Hematopoietic multipotent progenitor cell treated with erythropoietin and hydrocortisone succinate and interleukin-3 and kit ligand, for 6 days (in vitro differentiated cells): ENCODE measurements at regions not wholly inside any gene's neighbourhood (a gene's known extent, or its start where the extent isn't known, plus 50 kb on each side); places are given as distances from the start of the nearest gene placed in this dataset.
"Not testable (repeated sequence)": the region's sequence is repeated elsewhere in the genome, so short reads cannot be mapped to it uniquely, and the experiment has no call there.

Experiments
- DNase-seq: peaks from one replicate; pipeline ENCODE4 v3.0.0-alpha.2; 2015

DNA sequence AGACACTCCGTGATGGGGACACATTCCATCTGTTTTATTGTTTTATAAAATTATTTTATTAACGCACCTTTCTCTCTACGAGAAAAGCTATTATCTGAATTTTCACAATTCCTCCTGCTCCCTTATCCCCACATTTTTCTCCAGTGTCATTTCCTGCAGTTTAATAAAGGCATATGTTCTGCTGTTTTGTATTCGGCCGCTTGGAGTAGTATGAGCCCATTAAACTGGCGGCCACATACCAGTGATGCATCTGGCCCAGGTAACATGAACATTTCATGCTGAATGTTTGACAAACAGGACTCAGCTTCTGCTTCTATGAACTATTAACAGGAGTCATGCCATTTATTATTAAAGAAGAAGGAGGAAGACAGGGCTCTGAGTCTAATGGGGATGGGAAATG, 511.0 kb downstream of the TMEM121 start:
- DNase-seq: peak; percentile 4

- DNase-seq: no peak
These were observed 511.9 kb downstream of the TMEM121 start for GRCh38 chr14:106038263-106038662.

GRCh38 chr14:106039400-106039799, 513.0 kb downstream of the TMEM121 start:
- DNase-seq: peak; percentile 50

DNA sequence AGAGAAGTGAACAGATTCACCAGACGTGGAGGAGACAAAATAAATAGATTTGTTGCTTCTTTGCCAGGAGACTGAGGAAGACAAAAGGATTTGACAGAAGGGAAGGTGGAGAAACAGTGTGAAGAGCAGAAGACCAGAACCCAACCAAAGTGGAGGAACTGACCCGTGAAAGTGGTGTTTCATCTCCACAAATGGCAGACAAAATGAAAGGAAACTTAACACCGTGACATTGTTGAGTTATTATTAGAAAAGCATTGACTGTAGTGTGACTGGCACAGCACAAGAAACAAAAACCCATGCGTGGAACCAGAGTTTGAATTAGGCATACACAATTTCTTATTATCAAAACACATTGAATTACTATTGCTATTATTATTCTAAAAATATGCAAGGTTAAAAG, 518.1 kb downstream of the TMEM121 start:
- no peak for DNase-seq

DNA sequence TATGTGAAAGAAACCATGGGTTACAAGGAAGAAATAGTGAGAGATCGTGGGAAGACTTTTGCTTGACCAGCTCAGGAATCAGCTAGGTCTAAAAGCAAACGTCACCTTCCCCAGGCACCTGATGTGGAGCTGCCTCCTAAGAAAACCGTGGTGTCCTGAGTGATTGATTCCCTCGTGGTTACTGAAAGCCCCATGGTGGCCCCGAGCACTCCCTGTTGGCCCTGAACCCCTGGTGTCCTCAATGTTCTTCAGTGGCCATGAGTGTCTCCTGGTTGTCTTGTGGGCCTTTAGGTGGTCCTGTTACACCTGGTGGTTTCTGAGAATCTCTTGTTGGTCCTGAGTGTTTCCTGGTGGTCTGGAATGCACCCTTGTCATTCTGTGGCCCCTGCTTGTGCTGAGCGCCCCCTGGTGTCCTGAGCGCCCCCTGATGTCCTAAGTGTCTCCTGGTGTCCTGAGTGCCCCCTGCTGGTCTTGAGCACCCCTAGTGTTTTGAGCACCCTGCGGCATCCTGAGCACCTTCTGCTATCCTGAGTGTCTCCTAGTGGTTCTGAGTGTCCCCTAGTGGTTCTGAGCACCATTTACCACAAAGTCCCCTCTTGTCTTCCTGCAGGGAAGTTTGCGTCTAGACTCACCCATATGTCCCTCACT, 518.7 kb downstream of the TMEM121 start:
- DNase-seq: peak; percentile 91

DNA sequence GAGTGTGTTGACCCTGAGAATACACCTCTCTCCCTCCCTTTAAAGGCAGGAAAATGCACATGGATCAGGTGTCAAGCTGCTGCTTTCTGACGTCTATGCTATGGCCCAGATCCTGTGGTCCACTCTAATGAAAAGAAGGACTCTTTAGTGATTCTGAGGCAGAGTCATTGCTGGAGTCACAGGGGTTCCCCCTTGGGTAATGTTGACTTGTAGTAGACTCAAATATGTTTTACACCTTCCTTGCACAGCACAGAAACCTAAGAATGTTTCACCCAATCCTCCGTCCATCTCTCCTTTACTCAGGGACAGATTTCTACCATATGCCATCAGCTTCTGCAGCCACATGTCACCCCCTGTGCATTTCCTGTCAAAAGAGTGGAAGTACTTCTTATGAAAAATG, 525.4 kb downstream of the TMEM121 start:
- no peak for DNase-seq

DNA sequence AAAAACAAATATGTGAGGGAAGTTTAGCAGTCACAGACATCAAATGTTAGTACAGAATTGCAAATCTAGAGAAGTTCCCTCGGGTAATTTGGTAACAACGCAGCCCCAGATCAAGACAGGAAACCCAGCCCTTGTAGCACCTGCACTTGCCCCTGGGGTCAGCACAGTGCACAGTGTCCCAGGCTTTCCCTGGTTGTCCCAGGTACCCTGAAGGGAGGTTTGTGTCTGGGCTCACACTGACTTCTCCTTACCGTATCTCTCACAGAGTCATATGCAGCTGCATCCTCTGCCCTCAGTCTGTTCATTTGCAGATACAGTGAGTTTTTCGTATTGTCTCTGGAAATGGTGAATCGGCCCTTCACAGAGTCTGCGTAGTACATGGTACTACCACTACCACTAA, 528.9 kb downstream of the TMEM121 start:
- no peak for DNase-seq

GRCh38 chr14:106058342-106058741, 532.0 kb downstream of the TMEM121 start:
- DNase-seq: no peak

DNA sequence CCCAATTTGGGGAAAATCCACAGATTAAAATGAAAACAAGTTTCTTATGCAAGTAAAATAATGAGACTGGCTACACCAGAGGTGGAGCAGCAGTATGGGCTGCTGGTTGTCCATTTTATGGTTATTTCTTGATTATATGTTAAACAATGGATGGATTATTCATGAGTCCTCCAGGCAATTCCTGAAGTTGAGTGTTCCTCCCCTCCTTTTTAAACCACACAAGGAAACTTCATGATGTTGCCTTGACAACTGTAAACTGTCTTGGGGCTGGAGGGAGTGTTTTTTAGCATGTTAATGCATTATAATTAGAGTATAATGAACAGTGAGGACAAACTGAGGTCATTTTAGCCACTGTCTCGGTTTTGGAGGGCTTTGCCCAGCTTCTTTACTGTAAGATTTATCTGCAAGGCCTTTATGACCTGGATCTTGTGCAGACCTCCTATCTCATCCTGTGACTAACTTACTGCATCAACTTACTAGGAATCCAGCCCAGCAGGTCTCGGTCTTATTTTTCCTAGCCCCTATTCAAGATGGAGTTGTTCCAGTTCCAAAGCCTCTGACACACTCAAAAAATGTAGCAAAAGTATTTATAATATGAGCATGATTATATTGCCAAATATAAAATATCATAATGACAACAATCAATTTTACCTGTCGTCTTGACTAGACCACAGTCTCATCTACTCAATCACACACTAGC, 534.0 kb downstream of the TMEM121 start:
- DNase-seq: no peak

DNA sequence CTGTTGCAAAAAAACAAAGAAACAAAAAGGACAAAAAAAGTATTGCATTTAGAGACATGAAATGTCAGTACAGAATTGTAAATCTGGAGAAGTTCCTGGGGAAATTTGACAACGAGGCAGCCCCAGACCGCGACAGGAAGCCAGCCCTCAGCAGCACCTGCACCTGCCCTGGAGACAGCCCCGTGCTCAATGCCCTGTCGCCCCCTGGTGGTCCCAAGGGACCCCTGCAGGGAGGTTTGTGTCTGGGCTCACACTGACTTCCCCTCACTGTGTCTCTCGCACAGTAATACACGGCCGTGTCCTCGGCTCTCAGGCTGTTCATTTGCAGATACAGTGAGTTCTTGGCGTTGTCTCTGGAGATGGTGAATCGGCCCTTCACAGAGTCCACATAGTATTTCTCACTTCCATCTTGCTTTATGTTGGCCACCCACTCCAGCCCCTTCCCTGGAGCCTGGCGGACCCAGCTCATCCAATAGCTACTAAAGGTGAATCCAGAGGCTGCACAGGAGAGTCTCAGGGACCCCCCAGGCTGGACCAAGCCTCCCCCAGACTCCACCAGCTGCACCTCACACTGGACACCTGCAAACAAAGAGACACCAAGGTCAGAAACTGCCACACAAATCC, 535.6 kb downstream of the TMEM121 start:
- peak; percentile 59 for DNase-seq

DNA sequence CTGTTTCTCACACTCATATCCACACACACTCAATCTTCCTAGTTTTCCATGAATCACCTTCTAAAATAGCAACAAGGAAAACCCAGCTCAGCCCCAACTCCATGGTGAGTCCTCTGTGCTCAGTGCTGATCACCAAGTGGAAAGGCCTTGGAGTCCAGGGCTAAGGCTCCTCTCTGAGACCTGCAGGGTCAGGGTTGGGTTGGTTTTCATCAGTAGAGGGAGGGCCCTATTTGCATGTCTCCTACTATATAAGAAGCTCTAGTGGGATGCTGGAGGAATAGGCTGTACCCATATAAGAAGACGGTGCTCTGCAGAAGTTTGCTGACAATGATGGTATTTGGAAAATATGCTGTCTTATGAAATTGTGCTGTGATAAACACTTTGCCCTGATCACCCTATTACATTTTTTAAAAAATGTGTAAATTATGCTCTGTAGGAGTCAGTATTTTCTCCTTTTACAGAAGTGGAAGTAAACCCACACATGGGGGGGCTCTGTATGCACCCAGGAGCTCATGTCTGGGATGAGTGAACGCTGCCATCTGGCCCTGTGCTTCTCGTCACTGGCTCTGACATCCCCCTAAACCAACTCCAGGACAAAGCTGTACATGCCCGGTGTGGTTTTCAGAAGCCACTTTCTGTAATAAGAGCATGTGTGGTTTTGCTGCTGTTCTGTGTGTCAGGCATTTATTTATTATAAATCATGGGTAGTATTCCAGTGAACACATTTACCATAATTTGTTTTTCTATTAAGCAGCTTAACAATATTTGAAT, 536.3 kb downstream of the TMEM121 start:
- peak; percentile 7 for DNase-seq

DNA sequence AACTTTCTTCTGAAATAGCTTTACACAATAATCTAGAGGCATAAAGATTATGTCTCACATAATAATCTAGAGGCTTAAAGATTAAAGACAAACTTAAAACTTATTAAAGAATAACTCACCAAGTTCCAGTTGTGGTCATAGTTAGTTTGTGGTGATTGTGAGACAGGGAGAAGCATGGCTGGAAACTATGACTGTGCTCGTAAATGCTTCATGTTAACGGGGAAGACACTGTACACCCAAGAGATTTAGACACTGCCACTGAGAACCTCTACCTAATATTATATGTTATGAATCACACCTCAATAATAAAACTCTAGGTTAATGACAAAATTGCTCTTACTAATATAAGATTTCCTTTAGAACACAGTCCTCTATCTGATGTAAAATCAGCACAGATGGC, 541.6 kb downstream of the TMEM121 start:
- no peak for DNase-seq

DNA sequence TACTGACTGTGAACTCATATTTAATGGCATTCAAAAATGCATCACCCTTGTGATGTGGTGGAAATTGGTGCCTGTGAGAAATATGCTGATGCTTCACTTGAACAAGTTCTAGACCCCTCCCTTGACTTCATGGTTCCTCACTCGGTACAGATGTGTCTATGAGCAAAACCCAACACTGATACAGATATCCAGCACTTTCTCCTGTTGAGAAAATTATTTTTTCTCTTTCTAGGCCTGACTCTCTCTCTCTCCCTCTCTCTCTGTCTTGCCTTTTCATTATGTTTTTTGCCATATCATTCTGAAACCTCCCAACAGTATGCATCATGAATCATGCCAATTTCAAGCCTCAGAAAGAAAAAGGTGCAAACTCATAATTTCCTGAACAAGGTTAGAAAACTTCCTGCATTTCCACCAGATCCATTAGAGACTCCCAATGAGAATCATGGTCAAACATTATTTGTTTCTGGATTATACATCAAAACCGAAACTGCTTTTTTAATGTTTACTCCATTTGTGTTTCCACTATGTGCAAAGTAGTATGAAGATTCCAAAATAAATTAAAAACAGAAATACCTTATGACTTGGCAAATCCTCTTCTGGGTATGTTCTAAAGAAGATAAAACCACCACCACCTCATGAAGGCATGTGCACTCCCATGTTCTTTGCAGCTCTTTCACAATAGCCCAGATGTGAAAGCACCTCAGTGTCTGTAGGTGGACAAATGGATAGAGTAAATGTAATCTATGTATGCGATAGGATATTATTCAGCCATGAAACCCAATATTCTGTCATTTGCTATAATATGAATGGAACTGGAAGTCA, 543.6 kb downstream of the TMEM121 start:
- DNase-seq: no peak

GRCh38 chr14:106080922-106081321, 554.5 kb downstream of the TMEM121 start:
- peak; percentile 12 for DNase-seq

DNA sequence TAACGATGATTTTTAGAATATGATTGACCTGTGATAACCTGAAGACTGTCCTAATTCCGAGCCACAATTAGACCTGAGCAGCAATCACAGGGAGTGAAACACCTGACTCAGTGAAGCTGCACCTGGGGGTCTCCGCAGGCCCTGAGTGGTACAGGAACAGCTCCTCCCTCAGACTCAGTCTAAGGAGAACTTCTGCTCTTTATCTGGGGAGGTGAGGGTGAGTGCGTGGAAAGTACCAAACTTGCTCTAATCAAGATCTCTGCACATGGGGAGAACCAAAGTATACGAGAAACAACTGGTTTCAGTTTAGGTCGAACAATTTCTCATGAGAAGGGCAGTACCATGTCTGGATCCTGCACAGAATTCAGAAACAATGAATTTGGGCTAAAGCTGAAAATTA, 555.3 kb downstream of the TMEM121 start:
- DNase-seq: not testable (repeated sequence)

GRCh38 chr14:106083082-106083481, 556.7 kb downstream of the TMEM121 start:
- no peak for DNase-seq

GRCh38 chr14:106087837-106088236, 561.5 kb downstream of the TMEM121 start:
- DNase-seq: no peak

DNA sequence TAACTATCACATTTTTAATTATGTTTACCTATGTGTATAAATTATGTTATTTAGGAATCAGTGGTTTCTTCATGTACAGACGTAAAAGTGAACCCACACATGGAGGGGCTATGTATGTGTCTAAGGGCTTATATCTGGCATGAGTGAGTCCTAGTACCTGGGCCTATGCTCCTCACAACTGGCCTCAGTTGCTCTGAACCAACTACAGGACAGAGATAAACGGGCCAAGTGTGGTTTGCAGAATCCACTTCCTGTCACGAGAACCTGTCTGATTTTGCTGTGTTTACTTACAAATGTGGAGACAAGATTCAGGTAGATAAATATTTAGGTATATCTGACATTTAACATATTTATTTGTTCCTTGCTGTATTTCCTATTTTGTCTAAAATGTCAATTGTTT, 562.5 kb downstream of the TMEM121 start:
- not testable (repeated sequence) for DNase-seq

DNA sequence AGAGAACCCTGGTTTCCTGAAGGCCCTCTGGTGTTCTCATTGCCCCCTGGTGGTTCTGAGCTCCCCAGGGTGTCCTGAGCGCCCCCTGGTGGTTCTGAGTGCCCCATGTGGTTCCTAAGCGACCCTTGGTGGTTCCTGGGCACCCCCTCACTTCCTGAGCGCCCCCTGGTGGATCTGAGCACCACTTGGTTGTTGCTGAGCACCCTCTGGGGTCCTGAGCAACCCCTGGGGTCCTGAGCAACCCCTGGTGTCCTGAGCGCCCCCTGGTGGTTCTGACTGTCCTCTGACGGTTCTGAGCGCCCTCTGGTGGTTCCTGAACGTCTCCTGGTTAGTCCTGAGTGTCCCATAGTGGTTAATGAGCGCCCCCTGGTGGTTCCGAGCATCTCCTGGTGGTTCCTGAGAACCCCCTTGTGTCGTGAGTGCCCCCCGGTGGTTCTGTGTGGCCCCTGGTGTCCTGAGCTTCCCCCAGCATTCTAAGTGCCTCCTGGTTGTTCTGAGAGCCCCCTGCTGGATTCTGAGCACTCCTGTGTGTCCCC, 568.3 kb downstream of the TMEM121 start:
- DNase-seq: peak; percentile 72

- no peak for DNase-seq
These were observed 581.3 kb downstream of the TMEM121 start for GRCh38 chr14:106107703-106108102.

GRCh38 chr14:106109337-106109736, 583.0 kb downstream of the TMEM121 start:
- no peak for DNase-seq

DNA sequence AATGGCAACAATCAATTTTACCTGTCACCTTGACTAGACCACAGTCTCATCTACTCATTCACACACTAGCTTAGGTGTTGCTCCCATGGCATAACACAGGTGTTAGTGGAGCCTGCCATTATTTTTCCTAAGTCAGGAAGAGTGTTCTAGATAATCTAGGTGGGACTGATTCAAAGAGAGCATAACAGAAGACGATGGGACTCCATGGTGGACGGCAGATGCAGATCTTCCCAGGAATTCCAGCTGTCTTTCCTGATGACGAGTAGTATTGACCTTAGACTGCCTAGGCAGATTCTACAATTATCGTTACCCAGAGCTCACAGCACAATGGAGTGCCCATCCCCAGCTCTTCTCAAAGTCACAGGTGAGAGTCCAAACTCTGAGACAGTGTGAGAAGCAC, 589.0 kb downstream of the TMEM121 start:
- no peak for DNase-seq
